Psoas muscle (tissue), 7 donors: ENCODE measurements at regions not wholly inside any gene's neighbourhood (a gene's known extent, or its start where the extent isn't known, plus 50 kb on each side); places are given as distances from the start of the nearest gene placed in this dataset.

Experiments
- ATAC-seq, 4 donors: fragments of 200-7000 bp; cut with Tn5 transposase; one replicate each; pipeline ENCODE4 v1.9.1; 2020; ENCODE audit warnings: moderate library complexity in 3 of 4, mild to moderate bottlenecking in 2 of 4
- DNase-seq, 2 donors: peaks; one replicate each; pipeline ENCODE4 v3.0.0-alpha.2; 2020
- H3K27ac ChIP-seq: fragments of 200-600 bp; one replicate; pipeline ENCODE4 v1.8.0; 2022
- H3K27me3 ChIP-seq, 3 donors: fragments of 200-600 bp in 1 of 3; one replicate each; pipeline versions ENCODE4 v1.6.1 to v1.8.0; 2013 to 2022; ENCODE audit warnings: low read length in 2 of 3, mild to moderate bottlenecking in 2 of 3, moderate library complexity in 1 of 3; ENCODE audit not compliant: insufficient read depth in 3 of 3
- H3K36me3 ChIP-seq, 2 donors: fragments of 200-600 bp in 1 of 2; one replicate each; pipeline versions ENCODE4 v1.6.1 to v1.8.0; 2013 to 2022; ENCODE audit warnings: low read depth in 1 of 2, mild to moderate bottlenecking in 1 of 2, moderate library complexity in 1 of 2; ENCODE audit not compliant: insufficient read depth in 1 of 2
- H3K4me1 ChIP-seq: fragments of 200-600 bp; one replicate; pipeline ENCODE4 v1.8.0; 2022
- H3K4me3 ChIP-seq: fragments of 200-600 bp; one replicate; pipeline ENCODE4 v1.8.0; 2022; ENCODE audit warnings: mild to moderate bottlenecking
- H3K9me3 ChIP-seq: fragments of 200-600 bp; one replicate; pipeline ENCODE4 v1.8.0; 2022
- WGBS, 3 donors: extraction: QIAGEN DNeasy Blood & Tissue Kit; methylation state at CpG; one replicate each; pipeline versions ENCODE4 v1.1.6 to v1.1.7; 2013; 5-methylcytosine and 5-hydroxymethylcytosine counted together
- intact Hi-C, 2 donors: fragments of 100-400 bp; cut with DNase I; formaldehyde crosslinking; loops; one replicate each; pipeline versions ENCODE4 v1.11.0 to v1.14.2; 2022
- TF ChIP-seq, protein P1 (sequence below): fragments of 200-600 bp; IDR thresholded peaks from one replicate; pipeline ENCODE4 v1.8.0; 2022; ENCODE audit warnings: antibody characterized with exemption
- donor health status: healthy with polysubstance abuse.
- donor health status: DM: no; HTN: no; CAD: no; lungs with moderate emphysema.
- donor health status: Bipolar disorder and iron deficiency.
- donor health status: healthy.
- donor health status: DM: yes; HTN: yes; CAD: no.
- donor health status: DM: no; HTN: no; CAD: no.
- donor health status: DM: yes; HTN: yes; CAD: no.

DNA sequence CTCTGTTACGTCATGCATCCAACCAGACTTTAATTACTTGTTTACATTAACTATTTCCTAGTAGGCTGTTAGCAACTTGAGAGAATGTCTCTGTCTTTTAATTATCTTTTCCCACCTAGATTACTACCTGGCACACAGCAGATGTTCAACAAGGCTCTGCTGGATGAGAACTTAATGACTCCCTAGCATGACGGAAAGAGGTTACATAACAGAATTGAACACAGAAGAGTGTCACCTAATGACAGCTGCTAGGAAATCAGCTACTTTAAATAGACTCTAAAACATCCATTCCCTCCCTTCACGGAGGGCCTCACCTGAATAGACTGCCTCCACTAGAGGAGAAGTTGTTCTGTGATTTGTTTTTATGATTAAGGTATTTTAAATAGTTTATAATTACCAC lies 110.8 kb downstream of the TEX29 start:
- intact Hi-C loops: no loop called here
- DNase-seq (no peak), ATAC-seq (no peak)
- WGBS, 3 donors: 25 to 63% (median 42%) methylated on average over 3 of the region's 3 CpGs
- H3K36me3 ChIP-seq: no peaks in the 10 kb centered on the region
- H3K9me3 ChIP-seq: no peaks in the 10 kb centered on the region
- no peaks in the 10 kb centered on the region for H3K4me1 ChIP-seq
- no peak overlapping the region for H3K4me3 ChIP-seq
- TF ChIP-seq, protein P1, sequence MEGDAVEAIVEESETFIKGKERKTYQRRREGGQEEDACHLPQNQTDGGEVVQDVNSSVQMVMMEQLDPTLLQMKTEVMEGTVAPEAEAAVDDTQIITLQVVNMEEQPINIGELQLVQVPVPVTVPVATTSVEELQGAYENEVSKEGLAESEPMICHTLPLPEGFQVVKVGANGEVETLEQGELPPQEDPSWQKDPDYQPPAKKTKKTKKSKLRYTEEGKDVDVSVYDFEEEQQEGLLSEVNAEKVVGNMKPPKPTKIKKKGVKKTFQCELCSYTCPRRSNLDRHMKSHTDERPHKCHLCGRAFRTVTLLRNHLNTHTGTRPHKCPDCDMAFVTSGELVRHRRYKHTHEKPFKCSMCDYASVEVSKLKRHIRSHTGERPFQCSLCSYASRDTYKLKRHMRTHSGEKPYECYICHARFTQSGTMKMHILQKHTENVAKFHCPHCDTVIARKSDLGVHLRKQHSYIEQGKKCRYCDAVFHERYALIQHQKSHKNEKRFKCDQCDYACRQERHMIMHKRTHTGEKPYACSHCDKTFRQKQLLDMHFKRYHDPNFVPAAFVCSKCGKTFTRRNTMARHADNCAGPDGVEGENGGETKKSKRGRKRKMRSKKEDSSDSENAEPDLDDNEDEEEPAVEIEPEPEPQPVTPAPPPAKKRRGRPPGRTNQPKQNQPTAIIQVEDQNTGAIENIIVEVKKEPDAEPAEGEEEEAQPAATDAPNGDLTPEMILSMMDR: no peak
- H3K27me3 ChIP-seq: peaks cover 0 to 12% (median 5%) of the 10 kb centered on the region in 3 donors
- no peak overlapping the region for H3K27ac ChIP-seq

DNA sequence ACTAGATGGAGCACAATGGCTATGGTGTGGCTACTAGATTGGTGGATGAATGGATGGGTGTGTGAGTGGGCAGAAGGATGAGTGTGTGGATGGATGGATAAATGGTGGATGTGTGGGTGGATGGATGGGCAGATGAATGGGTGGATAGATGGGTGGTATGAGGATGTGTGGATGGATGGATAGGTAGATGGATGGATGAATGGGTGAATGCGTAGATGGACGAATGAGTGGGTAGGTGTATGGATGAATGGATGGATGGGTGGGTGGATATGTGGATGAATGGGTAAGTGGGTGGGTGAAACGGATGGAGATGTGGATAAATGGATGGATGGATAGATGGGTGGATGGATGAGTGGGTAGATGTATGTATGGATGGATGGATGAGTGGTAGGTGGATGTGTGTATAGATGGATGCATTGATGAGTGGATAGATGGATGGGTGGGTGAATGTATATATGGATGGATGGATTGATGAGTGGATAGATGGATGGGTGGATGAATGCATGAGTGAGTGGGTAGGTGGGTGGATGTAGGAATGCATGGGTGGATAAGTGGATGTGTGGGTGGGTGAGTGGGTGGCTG lies 114.2 kb downstream of the TEX29 start:
- TF ChIP-seq, protein P1: no peak
- Histone ChIP-seq H3K36me3 (no peaks in the 10 kb centered on the region), H3K4me3 (no peak overlapping the region), H3K27me3 (peaks cover 0 to 6% (median 4%) of the 10 kb centered on the region in 3 donors), H3K9me3 (no peaks in the 10 kb centered on the region), H3K27ac (no peak overlapping the region), H3K4me1 (no peaks in the 10 kb centered on the region)
- intact Hi-C loops: no loop called here
- 40 to 65% (median 60%) methylated on average over 3 of the region's 3 CpGs for WGBS, 3 donors
- no peak for ATAC-seq
- DNase-seq: no peak

DNA sequence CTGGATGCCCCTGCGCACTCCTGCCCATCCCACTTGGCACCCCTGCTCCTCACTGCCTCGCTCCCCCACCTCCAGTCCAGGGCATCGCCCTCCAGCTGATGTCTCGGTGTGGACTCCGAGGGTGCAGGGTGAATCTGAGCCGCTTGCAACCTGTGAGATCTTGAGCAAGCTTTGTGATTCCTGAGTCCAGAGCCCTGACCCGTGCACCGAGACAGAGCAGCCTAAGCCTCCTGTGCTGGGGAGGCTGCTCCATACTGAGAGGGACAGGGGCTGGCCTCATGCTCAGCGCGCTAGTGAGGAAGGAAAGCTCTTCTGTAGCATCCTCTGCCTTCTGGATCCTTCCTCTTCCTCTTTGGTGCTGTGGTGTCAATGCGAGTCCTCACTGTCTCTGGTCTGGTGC lies 116.0 kb downstream of the TEX29 start:
- no peaks in the 10 kb centered on the region for H3K9me3 ChIP-seq
- no peaks in the 10 kb centered on the region for H3K36me3 ChIP-seq
- no peak for ATAC-seq
- peaks cover 0 to 4% (median 0%) of the 10 kb centered on the region in 3 donors for H3K27me3 ChIP-seq
- intact Hi-C loops: no loop called here
- TF ChIP-seq, protein P1: no peak
- H3K4me1 ChIP-seq: no peaks in the 10 kb centered on the region
- no peak overlapping the region for H3K4me3 ChIP-seq
- WGBS, 3 donors: 75 to 83% (median 78%) methylated on average over 11 of the region's 11 CpGs
- H3K27ac ChIP-seq: no peak overlapping the region
- DNase-seq: no peak

DNA sequence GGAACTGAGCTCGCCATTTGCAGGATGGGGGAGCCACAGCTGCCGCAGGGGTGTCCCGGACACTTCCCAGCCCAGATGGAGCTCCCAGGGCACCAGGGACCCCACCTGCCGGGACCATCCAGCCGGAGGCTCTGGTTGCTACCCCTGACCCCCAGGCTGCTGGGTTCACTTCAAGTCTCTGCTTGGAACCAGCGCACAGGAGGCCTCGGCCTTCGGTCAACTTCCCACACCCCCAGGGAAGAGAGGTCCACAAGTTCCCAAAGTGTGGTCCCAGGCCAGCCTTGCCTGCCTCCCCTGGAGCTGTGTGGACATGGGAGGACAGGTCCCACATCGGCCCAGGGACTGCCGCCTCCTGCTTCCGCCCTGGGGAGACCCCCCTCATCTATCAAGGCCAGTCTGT lies 117.0 kb downstream of the TEX29 start:
- no peak overlapping the region for H3K4me3 ChIP-seq
- H3K4me1 ChIP-seq: no peaks in the 10 kb centered on the region
- no peaks in the 10 kb centered on the region for H3K36me3 ChIP-seq
- ATAC-seq (no peak), DNase-seq (no peak)
- no peak overlapping the region for H3K27ac ChIP-seq
- H3K9me3 ChIP-seq: no peaks in the 10 kb centered on the region
- peaks cover 0 to 4% (median 0%) of the 10 kb centered on the region in 3 donors for H3K27me3 ChIP-seq
- WGBS, 3 donors: 81 to 86% (median 83%) methylated on average over 11 of the region's 11 CpGs
- intact Hi-C loops: no loop called here
- TF ChIP-seq, protein P1: no peak
